ENCODE measurements at regions not wholly inside any gene's neighbourhood (a gene's known extent, or its start where the extent isn't known, plus 50 kb on each side); places are given as distances from the start of the nearest gene placed in this dataset.

DNA sequence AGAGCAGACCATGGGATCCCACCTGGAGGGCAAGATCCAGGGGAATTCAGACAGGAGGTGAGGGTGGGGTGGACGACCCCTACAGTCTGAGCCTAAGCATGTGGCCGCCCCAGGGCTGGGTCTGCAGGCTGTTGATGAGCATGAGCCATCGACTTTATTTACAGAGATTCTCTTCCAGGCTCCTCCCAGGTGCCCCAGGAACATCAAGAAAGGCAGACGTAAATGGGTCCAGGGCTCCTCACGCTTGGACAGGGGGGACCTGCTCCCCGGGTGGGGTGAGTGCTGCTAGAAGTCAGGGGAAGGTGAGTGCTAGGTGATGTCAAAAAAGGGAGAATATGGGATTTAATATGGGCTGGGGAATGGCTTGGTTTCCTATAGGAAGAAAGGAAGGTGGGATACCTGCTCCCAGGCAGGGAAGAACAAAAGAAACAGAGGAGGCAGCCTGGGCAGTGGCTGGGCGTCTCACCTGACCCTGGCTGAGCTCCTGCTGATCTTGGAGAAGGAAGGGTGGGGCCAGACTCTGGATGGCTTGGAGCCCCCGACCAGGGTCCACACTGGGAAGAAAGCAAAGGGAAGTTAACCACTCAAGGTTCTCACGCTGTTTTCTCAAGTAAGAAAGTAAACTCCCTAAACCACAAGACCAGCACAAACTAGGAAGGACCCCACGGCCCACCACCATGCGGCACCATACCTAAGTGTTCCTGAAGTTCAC lies 162.1 kb upstream of the SHH start:
- no peaks in the 10 kb centered on the region for H3K9me3 ChIP-seq
- H3K4me1 ChIP-seq, result no peaks in the 10 kb centered on the region
- DNase-seq (no peak), ATAC-seq (no peak)
- H3K4me3 ChIP-seq, result no peak overlapping the region
- TF ChIP-seq, protein P1, sequence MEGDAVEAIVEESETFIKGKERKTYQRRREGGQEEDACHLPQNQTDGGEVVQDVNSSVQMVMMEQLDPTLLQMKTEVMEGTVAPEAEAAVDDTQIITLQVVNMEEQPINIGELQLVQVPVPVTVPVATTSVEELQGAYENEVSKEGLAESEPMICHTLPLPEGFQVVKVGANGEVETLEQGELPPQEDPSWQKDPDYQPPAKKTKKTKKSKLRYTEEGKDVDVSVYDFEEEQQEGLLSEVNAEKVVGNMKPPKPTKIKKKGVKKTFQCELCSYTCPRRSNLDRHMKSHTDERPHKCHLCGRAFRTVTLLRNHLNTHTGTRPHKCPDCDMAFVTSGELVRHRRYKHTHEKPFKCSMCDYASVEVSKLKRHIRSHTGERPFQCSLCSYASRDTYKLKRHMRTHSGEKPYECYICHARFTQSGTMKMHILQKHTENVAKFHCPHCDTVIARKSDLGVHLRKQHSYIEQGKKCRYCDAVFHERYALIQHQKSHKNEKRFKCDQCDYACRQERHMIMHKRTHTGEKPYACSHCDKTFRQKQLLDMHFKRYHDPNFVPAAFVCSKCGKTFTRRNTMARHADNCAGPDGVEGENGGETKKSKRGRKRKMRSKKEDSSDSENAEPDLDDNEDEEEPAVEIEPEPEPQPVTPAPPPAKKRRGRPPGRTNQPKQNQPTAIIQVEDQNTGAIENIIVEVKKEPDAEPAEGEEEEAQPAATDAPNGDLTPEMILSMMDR (IDR thresholded peaks at IDR 0.05), result no peak
- H3K27me3 ChIP-seq, result peaks cover 0 to 39% (median 19%) of the 10 kb centered on the region in 7 donors
- H3K27ac ChIP-seq, result no peak overlapping the region
- 66 to 67% methylated on average over 11 of the region's 11 CpGs for WGBS, 2 donors
- H3K36me3 ChIP-seq, result no peaks in the 10 kb centered on the region
- intact Hi-C loops (cut with DNase I), result loop anchor here in 1 of 10 donors (10.0 kb wide), 1 partner anchor 60 kb away; no protein-coding TSS in a partner anchor

DNA sequence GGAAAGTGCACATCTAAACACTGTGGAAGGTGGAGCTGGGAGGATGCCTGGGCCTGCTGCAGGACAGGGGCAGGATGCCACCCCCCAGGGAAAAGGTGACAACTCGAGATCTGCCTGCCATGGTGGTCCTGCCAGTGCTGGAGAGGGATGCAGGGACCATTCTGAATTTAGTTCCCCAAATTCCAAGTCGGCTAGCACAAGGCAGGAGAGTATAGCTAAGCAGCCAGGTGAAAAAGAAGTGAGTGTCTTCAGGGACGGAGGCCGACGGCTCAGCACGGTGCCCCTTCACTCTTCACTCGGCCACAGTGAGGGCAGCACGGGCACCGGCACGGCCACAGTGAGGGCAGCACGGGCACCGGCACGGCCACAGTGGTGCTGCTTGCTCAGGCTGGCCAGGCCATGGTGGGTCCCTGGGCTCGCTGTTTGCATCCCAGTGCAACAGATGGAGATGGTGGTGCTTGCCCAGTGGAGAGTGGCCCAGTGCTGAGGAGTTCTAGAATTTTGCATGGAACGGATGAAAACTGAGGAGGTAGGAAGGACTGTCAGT lies 161.3 kb upstream of the SHH start:
- H3K27ac ChIP-seq, result no peak overlapping the region
- no peak overlapping the region for H3K4me3 ChIP-seq
- TF ChIP-seq, protein P1 (IDR thresholded peaks at IDR 0.05), result no peak
- no peaks in the 10 kb centered on the region for H3K36me3 ChIP-seq
- no peaks in the 10 kb centered on the region for H3K4me1 ChIP-seq
- no peak for DNase-seq
- H3K27me3 ChIP-seq, result peaks cover 0 to 39% (median 19%) of the 10 kb centered on the region in 7 donors
- ATAC-seq, result no peak
- intact Hi-C loops (cut with DNase I), result loop anchor here in 1 of 10 donors (10.0 kb wide), 1 partner anchor 61 kb away; no protein-coding TSS in a partner anchor
- H3K9me3 ChIP-seq, result no peaks in the 10 kb centered on the region
- 80 to 83% methylated on average over 15 of the region's 15 CpGs for WGBS, 2 donors

DNA sequence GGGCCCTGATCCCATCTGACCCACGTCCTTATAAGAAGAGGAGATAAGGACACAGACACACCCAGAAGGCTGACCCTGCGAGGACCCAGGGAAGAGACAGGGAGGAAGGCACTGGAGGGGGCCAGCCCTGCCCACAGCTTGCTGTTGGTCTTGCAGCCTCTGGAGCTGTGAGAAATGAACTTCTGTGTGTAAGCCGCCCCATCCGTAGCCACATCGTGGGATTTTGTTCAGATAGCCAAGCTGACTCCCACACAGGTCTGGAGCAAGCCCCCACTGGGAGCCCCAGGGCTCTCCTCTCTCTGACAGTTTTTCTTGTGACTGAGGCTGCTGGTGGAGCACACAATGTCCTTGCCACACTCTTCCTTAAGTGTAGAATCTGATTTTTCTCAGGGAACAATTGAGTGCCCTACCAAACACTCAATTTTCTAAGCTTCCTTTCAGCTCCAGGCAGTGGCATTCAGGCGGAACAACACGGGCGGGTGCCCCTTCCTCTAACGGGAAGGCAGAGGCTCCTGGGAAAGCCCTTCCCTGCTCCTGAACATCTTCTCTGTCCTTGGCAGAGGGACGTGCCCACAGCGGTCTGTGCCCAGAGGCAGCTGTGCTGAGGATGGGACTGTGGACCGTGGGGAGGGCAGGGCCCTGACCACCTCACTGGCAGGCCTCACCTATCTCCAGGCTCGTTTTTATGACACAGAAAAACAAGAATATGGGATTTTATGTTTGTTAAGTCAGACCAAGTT lies 160.6 kb upstream of the SHH start:
- no peak for ATAC-seq
- 58 to 64% methylated on average over 13 of the region's 13 CpGs for WGBS, 2 donors
- Histone ChIP-seq H3K4me1 (no peaks in the 10 kb centered on the region), H3K9me3 (no peaks in the 10 kb centered on the region), H3K36me3 (no peaks in the 10 kb centered on the region), H3K27me3 (peaks cover 0 to 39% (median 18%) of the 10 kb centered on the region in 7 donors), H3K4me3 (no peak overlapping the region), H3K27ac (no peak overlapping the region)
- no peak for DNase-seq
- TF ChIP-seq, protein P1 (IDR thresholded peaks at IDR 0.05), result no peak
- intact Hi-C loops (cut with DNase I), result loop anchor here in 1 of 10 donors (10.0 kb wide), 1 partner anchor 62 kb away; no protein-coding TSS in a partner anchor

DNA sequence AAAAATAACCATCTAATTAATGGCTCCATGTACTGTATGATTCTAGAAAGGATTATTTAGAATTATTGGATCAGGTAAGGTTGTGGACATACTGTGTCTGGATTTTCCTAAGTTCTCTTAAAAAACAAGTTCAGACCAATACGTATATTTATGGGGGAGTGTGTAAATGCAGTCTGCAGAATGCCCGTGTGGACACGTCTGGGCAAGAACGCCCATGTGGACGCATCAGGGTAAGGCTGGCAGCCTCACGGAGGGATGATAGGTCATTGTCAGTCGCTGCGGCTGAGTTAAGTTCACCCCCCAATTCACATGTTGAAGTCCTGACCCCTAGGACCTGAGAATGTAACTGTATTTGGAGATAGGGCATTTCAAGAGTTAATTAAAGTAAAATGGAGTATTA lies 160.0 kb upstream of the SHH start:
- DNase-seq (no peak), ATAC-seq (no peak)
- Histone ChIP-seq H3K36me3 (no peaks in the 10 kb centered on the region), H3K4me1 (no peaks in the 10 kb centered on the region), H3K27ac (no peak overlapping the region), H3K27me3 (peaks cover 0 to 39% (median 13%) of the 10 kb centered on the region in 7 donors), H3K9me3 (no peaks in the 10 kb centered on the region), H3K4me3 (no peak overlapping the region)
- TF ChIP-seq, protein P1 (IDR thresholded peaks at IDR 0.05), result no peak
- intact Hi-C loops (cut with DNase I), result loop anchor here in 1 of 10 donors (10.0 kb wide), 1 partner anchor 63 kb away; no protein-coding TSS in a partner anchor
- 82 to 86% methylated on average over 8 of the region's 8 CpGs for WGBS, 2 donors

Measured in heart right ventricle (tissue), 16 donors.